Mesenchymal stem cell (in vitro differentiated cells and primary cell): ENCODE measurements at regions not wholly inside any gene's neighbourhood (a gene's known extent, or its start where the extent isn't known, plus 50 kb on each side); places are given as distances from the start of the nearest gene placed in this dataset.

ENCODE experiments used
- DNase-seq: peaks from one replicate; pipeline ENCODE4 v3.0.0-alpha.2; 2013
- H2AFZ ChIP-seq: one replicate; pipeline ENCODE4 v1.6.1; 2013; ENCODE audit warnings: low read depth, mild to moderate bottlenecking, control low read depth, inconsistent platforms, low read length, moderate library complexity
- H2AK5ac ChIP-seq: 2 replicates; pipeline ENCODE4 v1.6.1; 2013; ENCODE audit warnings: low read length, moderate library complexity, mild to moderate bottlenecking, inconsistent platforms; ENCODE audit not compliant: severe bottlenecking
- H2BK120ac ChIP-seq: one replicate; pipeline ENCODE4 v1.6.1; 2013; ENCODE audit warnings: low read depth, mild to moderate bottlenecking, inconsistent platforms, low read length, moderate library complexity
- H2BK12ac ChIP-seq, 2 experiments: one replicate each; pipeline ENCODE4 v1.6.1; 2013; ENCODE audit warnings: inconsistent platforms in 2 of 2, low read length in 2 of 2, mild to moderate bottlenecking in 2 of 2, moderate library complexity in 2 of 2, control low read depth in 1 of 2
- H2BK15ac ChIP-seq: one replicate; pipeline ENCODE4 v1.6.1; 2013; ENCODE audit warnings: mild to moderate bottlenecking, low read depth, inconsistent platforms; ENCODE audit not compliant: poor library complexity, severe bottlenecking
- H2BK5ac ChIP-seq: 2 replicates; pipeline ENCODE4 v1.6.1; 2013; ENCODE audit warnings: low read depth, mild to moderate bottlenecking, low read length, control low read depth, inconsistent platforms; ENCODE audit not compliant: poor library complexity, severe bottlenecking
- H3K14ac ChIP-seq, 2 experiments: one replicate each; pipeline ENCODE4 v1.6.1; 2013; ENCODE audit warnings: inconsistent platforms in 2 of 2, low read length in 2 of 2, control low read depth in 1 of 2, mild to moderate bottlenecking in 1 of 2, moderate library complexity in 1 of 2
- H3K18ac ChIP-seq, 2 experiments: one replicate each; pipeline ENCODE4 v1.6.1; 2013; ENCODE audit warnings: inconsistent platforms in 2 of 2, low read length in 2 of 2, control low read depth in 1 of 2, low read depth in 1 of 2, mild to moderate bottlenecking in 1 of 2
- H3K23ac ChIP-seq, 2 experiments: one replicate each; pipeline ENCODE4 v1.6.1; 2013; ENCODE audit warnings: inconsistent platforms in 2 of 2, low read length in 2 of 2, mild to moderate bottlenecking in 2 of 2, moderate library complexity in 2 of 2, control low read depth in 1 of 2
- H3K27ac ChIP-seq: 2 replicates; pipeline ENCODE4 v1.5.1; 2013; ENCODE audit warnings: mild to moderate bottlenecking, moderate library complexity, low read length, control low read depth, inconsistent platforms; ENCODE audit not compliant: poor library complexity, severe bottlenecking
- H3K27me3 ChIP-seq, 2 experiments: 2 replicates each; pipeline versions ENCODE4 v1.6.1 to v1.7.0; 2013; ENCODE audit warnings: low read length in 2 of 2, mild to moderate bottlenecking in 2 of 2, moderate library complexity in 2 of 2, control low read depth in 1 of 2, inconsistent platforms in 1 of 2; ENCODE audit not compliant: control insufficient read depth in 1 of 2, insufficient read depth in 1 of 2
- H3K36me3 ChIP-seq, 2 experiments: 2 replicates each; pipeline versions ENCODE4 v1.6.1 to v1.7.0; 2013; ENCODE audit warnings: low read length in 2 of 2, control low read depth in 1 of 2, inconsistent platforms in 1 of 2, low read depth in 1 of 2, mild to moderate bottlenecking in 1 of 2; ENCODE audit not compliant: insufficient read depth in 2 of 2, control insufficient read depth in 1 of 2
- H3K4ac ChIP-seq, 2 experiments: one replicate each; pipeline ENCODE4 v1.6.1; 2013; ENCODE audit warnings: inconsistent platforms in 2 of 2, low read length in 2 of 2, mild to moderate bottlenecking in 2 of 2, moderate library complexity in 2 of 2, control low read depth in 1 of 2, low read depth in 1 of 2
- H3K4me1 ChIP-seq: 2 replicates; pipeline ENCODE4 v1.6.1; 2013; ENCODE audit warnings: low read depth, low read length, control low read depth; ENCODE audit not compliant: control insufficient read depth, insufficient read depth
- H3K4me2 ChIP-seq: 2 replicates; pipeline ENCODE4 v1.6.1; 2013; ENCODE audit warnings: low read length, mild to moderate bottlenecking, inconsistent platforms; ENCODE audit not compliant: poor library complexity, severe bottlenecking
- H3K4me3 ChIP-seq, 2 experiments: 2 replicates each; pipeline versions ENCODE4 v1.5.1 to v1.7.0; 2013; ENCODE audit warnings: low read length in 2 of 2, mild to moderate bottlenecking in 2 of 2, control low read depth in 1 of 2, low read depth in 1 of 2; ENCODE audit not compliant: insufficient read depth in 1 of 2
- H3K79me1 ChIP-seq: replicated peaks from 2 replicates; pipeline ENCODE4 v1.6.1; 2013; ENCODE audit warnings: mild to moderate bottlenecking, control low read depth, low read length, inconsistent platforms; ENCODE audit not compliant: poor library complexity, severe bottlenecking
- H3K9ac ChIP-seq: 2 replicates; pipeline ENCODE4 v1.7.0; 2013; ENCODE audit warnings: mild to moderate bottlenecking, low read length, moderate library complexity
- H3K9me3 ChIP-seq: 2 replicates; pipeline ENCODE4 v1.7.0; 2013; ENCODE audit warnings: mild to moderate bottlenecking, low read length; ENCODE audit not compliant: control insufficient read depth
- H4K8ac ChIP-seq: one replicate; pipeline ENCODE4 v1.6.1; 2013; ENCODE audit warnings: inconsistent platforms, mild to moderate bottlenecking, low read length, moderate library complexity
- H4K91ac ChIP-seq: one replicate; pipeline ENCODE4 v1.6.1; 2013; ENCODE audit warnings: mild to moderate bottlenecking, low read length, inconsistent platforms
- WGBS: methylation state at CpG from one replicate; pipeline ENCODE4 v1.1.7; 2013; ENCODE audit warnings: mixed read lengths; 5-methylcytosine and 5-hydroxymethylcytosine counted together

GRCh38 chr5:39660020-39660419 lies 235.2 kb upstream of the DAB2 start:
- Histone ChIP-seq H3K4me1 (no peaks in the 10 kb centered on the region), H2AK5ac (no peak overlapping the region), H3K4me2 (no peak overlapping the region), H2BK15ac (no peak overlapping the region), H4K8ac (no peak overlapping the region), H2BK12ac (no peak overlapping the region), H3K27me3 (no peaks in the 10 kb centered on the region), H3K79me1 (no peaks in the 10 kb centered on the region), H3K36me3 (no peaks in the 10 kb centered on the region), H2AFZ (no peak overlapping the region), H3K27ac (no peak overlapping the region), H2BK5ac (no peak overlapping the region), H3K14ac (no peak overlapping the region), H2BK120ac (no peak overlapping the region), H4K91ac (no peak overlapping the region), H3K4me3 (no peak overlapping the region), H3K9ac (no peak overlapping the region), H3K23ac (no peak overlapping the region), H3K9me3 (no peaks in the 10 kb centered on the region), H3K4ac (no peak overlapping the region), H3K18ac (no peak overlapping the region)
- WGBS: no CpG with 5 or more reads among the region's 1 CpG
- no peak for DNase-seq

DNA sequence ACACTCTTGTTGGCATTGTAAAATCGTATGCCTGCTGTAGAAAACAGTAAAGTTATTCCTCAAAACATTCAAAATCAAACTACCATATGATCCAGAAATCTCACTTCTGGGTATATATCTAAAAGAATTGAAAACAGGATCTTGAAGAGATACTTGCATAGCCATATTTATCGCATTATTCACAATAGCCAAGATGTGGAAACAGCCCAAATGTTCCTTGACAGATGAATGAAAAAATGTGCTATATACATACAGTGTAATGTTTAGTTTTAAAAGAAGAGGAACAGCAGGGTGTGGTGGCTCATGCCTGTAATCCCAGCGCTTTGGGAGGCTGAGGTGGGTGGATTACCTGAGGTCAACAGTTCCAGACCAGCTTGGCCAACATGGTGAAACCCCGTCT lies 234.1 kb upstream of the DAB2 start:
- H2BK12ac ChIP-seq: no peak overlapping the region
- H3K18ac ChIP-seq: no peak overlapping the region
- no peak overlapping the region for H3K27ac ChIP-seq
- H2BK15ac ChIP-seq: no peak overlapping the region
- no peak overlapping the region for H3K4me2 ChIP-seq
- H2BK5ac ChIP-seq: no peak overlapping the region
- H3K36me3 ChIP-seq: no peaks in the 10 kb centered on the region
- H3K14ac ChIP-seq: no peak overlapping the region
- no peaks in the 10 kb centered on the region for H3K4me1 ChIP-seq
- no peak overlapping the region for H3K4ac ChIP-seq
- no peak overlapping the region for H2AK5ac ChIP-seq
- no peak overlapping the region for H3K4me3 ChIP-seq
- H4K91ac ChIP-seq: no peak overlapping the region
- no peak overlapping the region for H4K8ac ChIP-seq
- H3K23ac ChIP-seq: no peak overlapping the region
- H3K9ac ChIP-seq: no peak overlapping the region
- no peak for DNase-seq
- H3K79me1 ChIP-seq: no peaks in the 10 kb centered on the region
- no peak overlapping the region for H2BK120ac ChIP-seq
- 92% methylated on average over 1 of the region's 4 CpGs for WGBS
- H2AFZ ChIP-seq: no peak overlapping the region
- H3K27me3 ChIP-seq: no peaks in the 10 kb centered on the region
- H3K9me3 ChIP-seq: no peaks in the 10 kb centered on the region

- no peak overlapping the region for H3K18ac ChIP-seq
- H3K4me2 ChIP-seq: no peak overlapping the region
- no peaks in the 10 kb centered on the region for H3K9me3 ChIP-seq
- no peak overlapping the region for H3K23ac ChIP-seq
- no peak overlapping the region for H3K4ac ChIP-seq
- H3K27me3 ChIP-seq: no peaks in the 10 kb centered on the region
- H3K4me1 ChIP-seq: no peaks in the 10 kb centered on the region
- H3K27ac ChIP-seq: no peak overlapping the region
- H3K36me3 ChIP-seq: no peaks in the 10 kb centered on the region
- H3K4me3 ChIP-seq: no peak overlapping the region
- H2AK5ac ChIP-seq: no peak overlapping the region
- no peak overlapping the region for H3K9ac ChIP-seq
- no peak for DNase-seq
- H2BK12ac ChIP-seq: no peak overlapping the region
- no peak overlapping the region for H2BK15ac ChIP-seq
- H4K91ac ChIP-seq: no peak overlapping the region
- no peaks in the 10 kb centered on the region for H3K79me1 ChIP-seq
- H2AFZ ChIP-seq: no peak overlapping the region
- H4K8ac ChIP-seq: no peak overlapping the region
- no peak overlapping the region for H2BK5ac ChIP-seq
- H2BK120ac ChIP-seq: no peak overlapping the region
- no peak overlapping the region for H3K14ac ChIP-seq
- WGBS: no CpG with 5 or more reads among the region's 1 CpG
Observed at GRCh38 chr5:39657943-39658342, 233.2 kb upstream of the DAB2 start.

- Histone ChIP-seq H2BK120ac (no peak overlapping the region), H3K79me1 (no peaks in the 10 kb centered on the region), H3K4me1 (no peaks in the 10 kb centered on the region), H3K23ac (no peak overlapping the region), H3K27me3 (no peaks in the 10 kb centered on the region), H2BK5ac (no peak overlapping the region), H2AFZ (no peak overlapping the region), H3K9me3 (no peaks in the 10 kb centered on the region), H2BK12ac (no peak overlapping the region), H2AK5ac (no peak overlapping the region), H3K4ac (no peak overlapping the region), H3K4me3 (no peak overlapping the region), H3K36me3 (no peaks in the 10 kb centered on the region), H3K9ac (no peak overlapping the region), H3K14ac (no peak overlapping the region), H3K4me2 (no peak overlapping the region), H2BK15ac (no peak overlapping the region), H4K91ac (no peak overlapping the region), H4K8ac (no peak overlapping the region), H3K27ac (no peak overlapping the region), H3K18ac (no peak overlapping the region)
- DNase-seq: no peak
Observed at GRCh38 chr5:39656600-39656999, 231.8 kb upstream of the DAB2 start.
